ENCODE measurements at regions not wholly inside any gene's neighbourhood (a gene's known extent, or its start where the extent isn't known, plus 50 kb on each side); places are given as distances from the start of the nearest gene placed in this dataset.

GRCh38 chr6:150676772-150677171 is 77.1 kb downstream of the PLEKHG1 start:
- TF ChIP-seq, protein P1, sequence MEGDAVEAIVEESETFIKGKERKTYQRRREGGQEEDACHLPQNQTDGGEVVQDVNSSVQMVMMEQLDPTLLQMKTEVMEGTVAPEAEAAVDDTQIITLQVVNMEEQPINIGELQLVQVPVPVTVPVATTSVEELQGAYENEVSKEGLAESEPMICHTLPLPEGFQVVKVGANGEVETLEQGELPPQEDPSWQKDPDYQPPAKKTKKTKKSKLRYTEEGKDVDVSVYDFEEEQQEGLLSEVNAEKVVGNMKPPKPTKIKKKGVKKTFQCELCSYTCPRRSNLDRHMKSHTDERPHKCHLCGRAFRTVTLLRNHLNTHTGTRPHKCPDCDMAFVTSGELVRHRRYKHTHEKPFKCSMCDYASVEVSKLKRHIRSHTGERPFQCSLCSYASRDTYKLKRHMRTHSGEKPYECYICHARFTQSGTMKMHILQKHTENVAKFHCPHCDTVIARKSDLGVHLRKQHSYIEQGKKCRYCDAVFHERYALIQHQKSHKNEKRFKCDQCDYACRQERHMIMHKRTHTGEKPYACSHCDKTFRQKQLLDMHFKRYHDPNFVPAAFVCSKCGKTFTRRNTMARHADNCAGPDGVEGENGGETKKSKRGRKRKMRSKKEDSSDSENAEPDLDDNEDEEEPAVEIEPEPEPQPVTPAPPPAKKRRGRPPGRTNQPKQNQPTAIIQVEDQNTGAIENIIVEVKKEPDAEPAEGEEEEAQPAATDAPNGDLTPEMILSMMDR (IDR thresholded peaks at IDR 0.05; ENCODE audit: low read length) = no peak
- no peak for TF ChIP-seq EZH2 (IDR thresholded peaks at IDR 0.05; ENCODE audit: borderline replicate concordance, low read length)
